ENCODE measurements at regions not wholly inside any gene's neighbourhood (a gene's known extent, or its start where the extent isn't known, plus 50 kb on each side); places are given as distances from the start of the nearest gene placed in this dataset.
"Not testable (repeated sequence)": the region's sequence is repeated elsewhere in the genome, so short reads cannot be mapped to it uniquely, and the experiment has no call there.

DNA sequence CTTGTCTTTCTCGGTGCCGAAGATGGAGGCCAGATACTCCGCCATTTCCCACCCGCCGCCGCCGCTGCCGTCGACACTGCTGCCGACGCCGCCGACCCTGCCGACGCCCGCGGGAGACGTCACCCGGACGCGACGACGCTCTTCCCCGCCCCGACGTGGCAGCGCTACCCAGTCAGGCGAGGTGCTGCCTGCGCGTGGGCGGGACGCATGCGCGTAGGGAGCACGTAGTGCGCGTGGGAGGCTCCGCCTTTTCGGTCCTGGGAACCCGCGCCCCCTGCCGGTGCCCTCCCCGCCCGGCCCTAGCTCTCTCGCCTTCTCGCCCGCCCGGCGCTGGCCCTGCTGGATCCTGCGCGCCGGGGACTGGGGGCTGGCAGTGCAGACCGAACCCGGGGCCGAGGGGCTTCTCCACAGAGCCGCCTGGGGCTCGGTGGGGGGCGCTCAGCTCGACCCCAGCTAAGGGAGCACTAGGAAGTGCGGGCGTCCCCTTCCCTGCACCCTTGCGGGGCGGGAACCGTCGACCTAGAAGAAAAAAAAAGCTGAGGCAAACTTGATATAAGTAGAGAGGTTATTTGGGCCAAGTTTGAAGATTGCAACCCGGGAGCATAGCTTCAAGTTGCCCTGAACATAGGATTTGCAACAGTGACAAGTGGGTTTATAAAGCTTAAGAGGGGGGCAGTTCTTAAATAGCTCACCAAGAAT is 4022.1 kb upstream of the TPTE start:
- not testable (repeated sequence) for H3K4me1 ChIP-seq, H3K9me3 ChIP-seq, H3K36me3 ChIP-seq, H3K27me3 ChIP-seq
- H3K4me3 ChIP-seq: peak overlapping the region in 1 of 4 donors; percentile 66
- H3K27ac ChIP-seq: peak overlapping the region in 1 of 4 donors; percentile 85
- peak in 1 of 2 donors; percentile 16 for DNase-seq (ENCODE audit: low spot score in 2 of 2)
- TF ChIP-seq EP300 (IDR thresholded peaks at IDR 0.05): peak in 1 of 2 donors; percentile 37
- WGBS, 2 donors: no CpG with 5 or more reads among the region's 66 CpGs

DNA sequence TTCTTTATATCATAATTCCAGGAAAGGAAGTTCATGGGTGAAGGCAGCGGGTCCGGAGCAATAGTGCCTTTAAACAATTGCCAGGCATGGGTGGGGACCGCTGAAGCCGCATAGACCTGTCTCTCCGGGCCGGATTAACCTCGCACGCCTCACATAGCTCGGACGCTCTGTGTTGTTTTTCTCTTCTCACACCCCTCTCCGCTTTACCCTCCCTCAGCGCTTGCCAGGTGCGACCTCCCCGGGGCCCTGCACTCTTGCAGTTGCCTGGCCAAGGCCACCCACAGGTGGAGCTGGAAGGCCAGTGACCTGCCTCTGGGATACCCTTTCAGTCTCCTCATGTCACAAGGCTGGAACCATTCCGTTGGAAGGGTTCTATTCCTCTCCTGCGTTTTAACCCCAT is 4021.5 kb upstream of the TPTE start:
- DNase-seq (ENCODE audit: low spot score in 2 of 2); H3K27me3 ChIP-seq; H3K27ac ChIP-seq; H3K4me3 ChIP-seq; H3K4me1 ChIP-seq; H3K36me3 ChIP-seq; H3K9me3 ChIP-seq: not testable (repeated sequence)
- WGBS, 2 donors: no CpG with 5 or more reads among the region's 16 CpGs

DNA sequence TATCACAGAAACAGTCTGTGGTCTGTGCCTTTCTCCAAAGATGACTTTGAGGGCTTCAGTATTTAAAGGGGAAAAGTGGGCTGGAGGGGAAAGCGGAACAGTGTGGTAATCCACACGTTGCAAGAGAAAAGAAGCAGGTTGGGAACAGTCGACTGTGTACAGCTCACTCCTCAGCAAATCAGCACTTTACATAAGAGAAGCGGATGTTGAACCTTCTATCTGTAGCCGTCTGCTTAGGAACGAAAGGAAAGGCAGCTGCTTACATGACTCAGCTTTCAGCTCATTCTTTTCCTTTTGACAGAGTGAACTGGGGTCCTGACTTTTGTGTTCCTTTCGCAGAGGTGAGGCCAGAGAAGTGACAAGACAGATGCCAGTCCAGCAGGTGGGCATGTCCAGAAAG is 4020.7 kb upstream of the TPTE start:
- not testable (repeated sequence) for H3K36me3 ChIP-seq; H3K4me1 ChIP-seq; DNase-seq (ENCODE audit: low spot score in 2 of 2); H3K27me3 ChIP-seq; H3K9me3 ChIP-seq; H3K4me3 ChIP-seq; H3K27ac ChIP-seq
- no CpG with 5 or more reads among the region's 7 CpGs for WGBS, 2 donors

DNA sequence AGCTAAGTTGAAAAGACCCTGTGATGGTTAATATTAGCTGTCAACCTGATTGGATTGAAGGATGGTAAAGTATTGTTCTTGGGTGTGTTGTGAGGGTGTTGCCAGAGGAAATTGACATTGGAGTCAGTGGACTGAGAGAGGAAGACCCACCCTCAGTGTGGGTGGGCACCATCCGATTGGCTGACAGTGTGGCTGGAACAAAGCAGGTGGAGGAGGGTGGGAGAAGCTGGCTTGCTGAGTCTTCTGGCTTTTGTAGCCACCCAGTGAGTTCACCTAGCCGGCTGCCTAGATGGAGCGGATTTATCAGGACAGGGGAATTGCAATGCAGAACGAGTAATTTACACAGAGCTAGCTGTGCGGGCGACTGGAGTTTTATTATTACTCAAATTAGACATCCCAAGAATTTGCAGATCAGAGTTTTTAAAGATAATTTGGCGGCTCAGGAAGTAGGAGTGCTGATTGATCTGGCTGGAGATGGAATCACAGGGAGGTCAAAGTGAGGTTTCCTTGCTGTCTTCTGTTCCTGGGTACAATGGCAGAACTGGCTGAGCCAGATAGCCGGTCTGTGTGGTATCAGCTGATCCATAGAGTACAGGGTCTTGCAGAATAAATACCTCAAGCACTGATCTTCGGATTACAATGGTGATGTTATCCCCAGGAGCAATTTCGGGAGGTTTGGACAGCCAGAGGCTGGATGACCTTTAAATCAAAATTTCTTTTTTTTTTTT is 4015.1 kb upstream of the TPTE start:
- H3K27me3 ChIP-seq; H3K4me1 ChIP-seq; H3K4me3 ChIP-seq; H3K27ac ChIP-seq; DNase-seq (ENCODE audit: low spot score in 2 of 2); H3K36me3 ChIP-seq; H3K9me3 ChIP-seq: not testable (repeated sequence)
- WGBS, 2 donors: no CpG with 5 or more reads among the region's 10 CpGs

DNA sequence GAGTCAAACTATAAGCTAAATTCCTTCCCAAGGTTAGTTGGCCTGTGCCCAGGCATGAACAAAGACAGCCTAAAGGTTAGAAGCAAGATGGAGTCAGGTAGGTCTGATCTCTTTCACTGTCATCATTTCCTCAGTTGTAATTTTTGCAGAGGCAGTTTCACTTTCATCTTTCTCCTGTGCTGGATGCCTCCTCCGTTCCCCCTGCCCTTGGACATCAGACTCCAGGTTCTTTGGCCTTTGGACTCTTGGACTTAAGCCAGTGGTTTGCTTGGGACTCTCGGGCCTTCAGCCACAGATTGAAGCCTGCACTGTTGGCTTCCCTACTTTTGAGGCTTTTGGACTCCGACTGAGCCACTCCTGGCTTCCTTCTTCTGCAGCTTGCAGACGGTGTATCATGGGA is 4013.8 kb upstream of the TPTE start:
- H3K9me3 ChIP-seq; H3K4me3 ChIP-seq; H3K36me3 ChIP-seq; H3K4me1 ChIP-seq; H3K27ac ChIP-seq; H3K27me3 ChIP-seq; DNase-seq (ENCODE audit: low spot score in 2 of 2): not testable (repeated sequence)
- no CpG with 5 or more reads among the region's 4 CpGs for WGBS, 2 donors

DNA sequence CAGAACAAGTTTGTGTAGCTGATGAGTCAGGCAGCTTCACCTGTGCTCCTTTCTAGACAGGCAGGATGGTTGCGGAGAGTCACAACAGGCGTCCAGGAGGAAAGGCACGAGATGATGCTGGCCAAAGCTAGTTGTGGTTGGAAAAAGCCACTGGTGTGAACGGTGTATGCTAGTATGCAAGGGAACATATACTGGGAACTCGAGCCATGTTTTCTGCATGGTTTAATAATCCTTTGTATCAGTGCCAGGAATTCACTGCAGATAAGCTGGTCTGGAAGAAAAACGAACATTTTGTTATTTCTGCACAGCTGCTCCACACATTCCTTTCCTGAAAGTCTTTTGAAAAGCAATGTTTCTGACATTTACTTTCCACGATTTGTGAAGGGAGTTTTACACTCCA is 3999.6 kb upstream of the TPTE start:
- not testable (repeated sequence) for H3K27me3 ChIP-seq; H3K9me3 ChIP-seq; DNase-seq (ENCODE audit: low spot score in 2 of 2); H3K4me3 ChIP-seq; H3K27ac ChIP-seq; H3K4me1 ChIP-seq; H3K36me3 ChIP-seq
- no CpG with 5 or more reads among the region's 7 CpGs for WGBS, 2 donors

DNA sequence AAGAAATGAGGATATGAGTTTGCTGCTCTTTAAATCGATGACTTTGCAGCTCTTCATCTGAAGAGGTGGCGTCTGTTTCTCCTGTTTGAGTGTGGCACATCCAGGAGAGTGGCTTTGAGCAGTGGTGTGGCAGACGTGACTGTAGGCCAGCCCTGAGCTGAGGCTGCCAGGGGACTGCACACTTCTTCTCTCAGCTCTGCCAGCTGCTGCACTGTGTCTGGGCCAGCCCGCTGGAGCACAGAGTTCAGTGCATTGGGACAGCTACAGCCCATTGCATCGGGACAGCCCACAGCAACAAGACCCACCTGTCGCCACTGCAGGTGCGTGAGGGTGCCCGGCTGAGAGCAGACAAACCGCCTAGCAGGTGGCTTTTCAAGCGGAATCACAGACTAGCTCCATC is 3995.2 kb upstream of the TPTE start:
- DNase-seq (ENCODE audit: low spot score in 2 of 2); H3K4me3 ChIP-seq; H3K36me3 ChIP-seq; H3K27me3 ChIP-seq; H3K27ac ChIP-seq; H3K9me3 ChIP-seq; H3K4me1 ChIP-seq: not testable (repeated sequence)
- WGBS, 2 donors: no CpG with 5 or more reads among the region's 10 CpGs

DNA sequence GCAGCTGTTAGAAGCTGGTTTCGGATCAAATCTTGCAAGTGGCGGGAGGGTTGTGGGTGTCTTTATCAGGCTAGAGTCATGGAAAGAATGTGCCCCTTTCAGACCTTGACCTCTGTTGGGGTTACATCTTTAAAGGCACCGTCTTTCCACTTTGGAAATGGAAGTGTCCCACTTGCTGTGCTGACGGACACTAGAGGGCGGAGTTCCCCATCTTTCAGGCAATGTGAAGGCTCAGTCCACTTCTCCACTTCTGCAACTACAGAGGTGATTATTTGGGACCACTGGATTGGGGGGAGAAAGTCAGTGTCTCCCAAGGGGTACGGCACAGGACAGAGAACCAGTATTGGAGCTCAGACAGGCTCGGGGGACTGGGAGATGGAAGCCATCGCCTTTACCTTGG is 3990.7 kb upstream of the TPTE start:
- not testable (repeated sequence) for H3K9me3 ChIP-seq; H3K4me3 ChIP-seq; H3K27ac ChIP-seq; H3K27me3 ChIP-seq; H3K4me1 ChIP-seq; DNase-seq (ENCODE audit: low spot score in 2 of 2); H3K36me3 ChIP-seq
- no CpG with 5 or more reads among the region's 8 CpGs for WGBS, 2 donors

DNA sequence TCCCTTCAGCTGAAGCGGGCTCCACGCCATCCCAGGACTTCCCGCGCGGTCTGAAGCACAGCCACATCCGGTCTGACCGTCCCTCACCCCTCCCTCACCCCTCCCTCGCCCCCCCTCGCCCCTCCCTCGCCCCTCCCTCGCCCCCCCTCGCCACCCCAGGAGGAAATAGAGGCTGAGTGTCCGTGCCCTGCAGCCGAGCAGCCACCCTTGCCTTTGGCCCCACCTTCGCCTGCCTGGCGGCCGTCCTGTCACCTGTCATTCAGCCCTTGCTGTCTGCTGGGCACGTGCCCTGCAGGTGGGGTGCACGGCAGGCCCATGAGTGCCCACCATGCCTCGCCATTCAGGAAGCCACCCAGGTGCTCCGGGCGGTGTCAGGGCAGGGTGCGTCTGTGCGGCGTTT is 3988.1 kb upstream of the TPTE start:
- H3K4me1 ChIP-seq; H3K27ac ChIP-seq; H3K9me3 ChIP-seq; H3K4me3 ChIP-seq; H3K36me3 ChIP-seq; DNase-seq (ENCODE audit: low spot score in 2 of 2); H3K27me3 ChIP-seq: not testable (repeated sequence)
- no CpG with 5 or more reads among the region's 25 CpGs for WGBS, 2 donors

DNA sequence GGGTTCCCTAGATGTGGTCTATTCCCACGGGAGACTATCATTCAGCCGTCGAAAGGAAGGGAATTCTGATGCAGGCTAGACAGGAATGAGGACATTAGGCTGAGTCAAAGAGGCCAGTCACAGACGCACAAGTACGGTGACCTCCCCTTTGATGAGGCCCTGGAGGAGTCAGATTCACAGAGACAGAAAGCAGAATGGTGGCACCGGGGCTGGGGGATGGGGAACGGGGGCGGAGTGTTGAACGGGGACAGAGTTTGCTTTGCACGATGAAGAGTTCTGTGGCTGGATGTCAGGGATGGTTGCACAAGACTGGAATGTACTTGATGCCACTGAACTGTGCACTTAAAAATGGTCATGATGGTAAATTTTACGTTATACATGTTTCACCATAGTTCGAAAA is 3983.1 kb upstream of the TPTE start:
- H3K27me3 ChIP-seq; H3K36me3 ChIP-seq; H3K9me3 ChIP-seq; H3K27ac ChIP-seq; H3K4me1 ChIP-seq; DNase-seq (ENCODE audit: low spot score in 2 of 2); H3K4me3 ChIP-seq: not testable (repeated sequence)
- no CpG with 5 or more reads among the region's 12 CpGs for WGBS, 2 donors

DNA sequence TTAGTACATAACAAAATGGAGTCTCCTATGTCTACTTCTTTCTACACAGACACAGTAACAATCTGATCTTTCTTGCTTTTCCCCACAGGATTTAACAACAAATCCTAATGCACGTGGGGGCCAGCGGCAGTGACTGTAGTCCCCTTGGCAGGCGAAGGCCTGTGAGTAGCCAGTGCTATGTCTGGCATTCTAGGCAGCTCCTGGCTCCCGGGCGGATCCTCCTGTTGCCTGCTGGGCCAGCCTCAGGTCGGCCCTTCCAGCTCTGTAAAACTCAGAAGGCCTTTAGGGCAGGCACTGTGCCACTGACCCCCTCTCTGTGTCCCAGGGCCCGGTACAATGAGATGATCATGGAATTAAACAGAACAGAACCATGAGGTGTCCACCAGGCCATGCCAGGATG is 3981.7 kb upstream of the TPTE start:
- DNase-seq (ENCODE audit: low spot score in 2 of 2); H3K4me1 ChIP-seq; H3K27ac ChIP-seq; H3K9me3 ChIP-seq; H3K4me3 ChIP-seq; H3K36me3 ChIP-seq; H3K27me3 ChIP-seq: not testable (repeated sequence)
- no CpG with 5 or more reads among the region's 7 CpGs for WGBS, 2 donors

DNA sequence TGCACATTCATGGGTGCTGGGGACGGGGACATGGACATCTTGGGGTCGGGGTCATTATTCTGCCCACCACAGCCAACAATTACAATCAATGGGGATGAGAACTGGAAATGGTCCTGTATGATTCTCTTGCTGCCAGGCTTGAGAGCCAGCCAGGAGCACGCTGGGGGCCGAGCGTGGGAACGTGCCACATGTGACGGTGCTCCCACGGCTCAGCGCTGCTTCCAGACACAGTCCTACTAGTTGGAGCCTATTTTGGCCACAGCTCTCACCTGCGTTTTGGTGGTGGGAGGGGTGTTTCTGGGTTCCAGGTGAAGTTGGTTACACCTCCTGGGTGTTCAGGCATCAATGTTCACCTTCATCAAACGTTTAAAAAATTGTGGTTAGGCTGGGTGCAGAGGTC is 3980.3 kb upstream of the TPTE start:
- no CpG with 5 or more reads among the region's 11 CpGs for WGBS, 2 donors
- not testable (repeated sequence) for H3K4me3 ChIP-seq; H3K4me1 ChIP-seq; DNase-seq (ENCODE audit: low spot score in 2 of 2); H3K27ac ChIP-seq; H3K9me3 ChIP-seq; H3K36me3 ChIP-seq; H3K27me3 ChIP-seq

DNA sequence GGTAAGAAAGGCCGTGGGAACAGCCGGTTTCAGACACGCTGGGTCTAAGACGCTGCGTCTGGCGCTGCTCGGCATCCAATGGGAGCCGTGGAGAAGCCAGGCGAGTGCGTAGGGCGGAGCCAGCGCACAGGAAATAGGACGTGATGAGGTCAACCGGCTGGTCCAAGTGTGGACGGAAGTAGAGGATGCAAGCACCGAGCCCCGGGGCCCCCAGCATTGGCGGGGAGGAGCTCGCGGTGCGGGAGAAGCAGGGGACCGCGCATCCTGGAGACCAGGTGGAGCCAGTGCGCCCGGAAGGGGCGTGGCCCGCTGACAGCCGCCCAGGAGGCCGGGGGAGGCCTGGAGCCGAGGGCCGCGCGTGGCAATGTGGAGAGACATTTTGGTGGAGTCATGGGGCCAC is 3976.1 kb upstream of the TPTE start:
- not testable (repeated sequence) for H3K27ac ChIP-seq; H3K4me1 ChIP-seq; H3K27me3 ChIP-seq; H3K9me3 ChIP-seq; DNase-seq (ENCODE audit: low spot score in 2 of 2); H3K4me3 ChIP-seq; H3K36me3 ChIP-seq
- no CpG with 5 or more reads among the region's 33 CpGs for WGBS, 2 donors

DNA sequence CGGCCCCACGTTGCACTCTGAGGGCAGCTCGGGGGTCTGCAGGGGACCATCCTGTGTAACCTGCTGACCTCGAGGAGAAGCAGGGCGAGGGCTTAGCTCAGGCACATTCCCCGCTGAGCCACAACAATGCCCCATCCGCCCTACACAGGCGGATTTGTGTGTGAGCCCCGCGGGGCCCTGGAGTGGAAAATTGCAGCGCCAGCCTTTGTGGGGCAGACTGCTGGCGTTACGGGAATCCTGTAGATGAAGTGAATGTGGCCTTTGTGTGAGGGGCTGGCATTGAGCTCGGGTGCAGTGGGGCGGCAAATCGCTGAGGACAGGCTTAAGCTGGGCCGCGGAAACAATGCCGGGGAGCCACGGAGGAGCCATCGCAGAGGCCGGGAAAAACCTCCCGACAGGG is 3970.3 kb upstream of the TPTE start:
- H3K4me1 ChIP-seq; H3K27me3 ChIP-seq; H3K27ac ChIP-seq; DNase-seq (ENCODE audit: low spot score in 2 of 2); H3K4me3 ChIP-seq; H3K9me3 ChIP-seq; H3K36me3 ChIP-seq: not testable (repeated sequence)
- WGBS, 2 donors: no CpG with 5 or more reads among the region's 23 CpGs
